ENCODE measurements at regions not wholly inside any gene's neighbourhood (a gene's known extent, or its start where the extent isn't known, plus 50 kb on each side); places are given as distances from the start of the nearest gene placed in this dataset.

DNA sequence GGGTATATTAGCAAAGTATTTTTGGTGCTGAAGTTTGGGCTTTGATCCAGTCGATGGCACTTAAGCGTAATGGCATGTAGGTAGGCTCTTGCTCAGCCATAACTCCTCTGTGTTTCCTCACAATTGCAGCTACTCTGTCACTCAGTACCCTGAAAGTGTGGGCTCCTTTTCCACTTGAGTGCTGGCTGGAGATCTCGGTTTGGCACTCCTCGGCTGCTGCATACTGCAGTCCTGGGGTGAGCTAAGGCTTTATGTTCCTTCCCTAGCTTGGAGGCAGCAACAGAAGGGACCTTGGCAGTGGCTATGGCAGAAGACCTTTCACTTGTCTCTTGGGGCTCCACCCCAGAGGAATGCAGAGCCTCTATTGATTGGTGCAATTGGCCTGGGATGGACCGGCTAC lies 106.7 kb upstream of the GRXCR1 start:
- CTCF ChIA-PET, result no interaction called here
- no peaks in the 10 kb centered on the region for H3K9me2 ChIP-seq (ENCODE audit: insufficient read depth)
- no peaks in the 10 kb centered on the region for H3K79me2 ChIP-seq (ENCODE audit: insufficient read depth, low read length)
- no peaks in the 10 kb centered on the region for H3K9me3 ChIP-seq (ENCODE audit: control insufficient read depth in 1 of 2, insufficient read depth in 1 of 2, low read depth in 1 of 2, low read length in 2 of 2)
- H3K4me3 ChIP-seq (replicated peaks in 1 of 2; ENCODE audit: low read depth in 1 of 2, low read length in 2 of 2), result no peak overlapping the region
- H3K4me2 ChIP-seq (ENCODE audit: low read length), result no peak overlapping the region
- no peaks in the 10 kb centered on the region for H3K36me3 ChIP-seq (ENCODE audit: control insufficient read depth in 1 of 2, insufficient read depth in 2 of 2, low read length in 2 of 2)
- RAD21 ChIA-PET (ENCODE audit: low non-redundant PET in 1 of 2, low total read pairs in 2 of 2, uncharacterized antibody in 2 of 2, unreplicated experiment in 2 of 2), result no interaction called here
- H4K20me1 ChIP-seq (ENCODE audit: insufficient read depth), result no peaks in the 10 kb centered on the region
- TF ChIP-seq YY1 (IDR thresholded peaks at IDR 0.05; ENCODE audit: extremely low read depth, insufficient replicate concordance, low read depth, low read length) (no peak), ZFX (IDR thresholded peaks at IDR 0.05) (no peak), SRF (IDR thresholded peaks at IDR 0.05; ENCODE audit: low read depth) (no peak), ATF3 (IDR thresholded peaks at IDR 0.05) (no peak), FOSL1 (IDR thresholded peaks at IDR 0.05; ENCODE audit: low read depth) (no peak), JUND (IDR thresholded peaks at IDR 0.05) (no peak), SP1 (IDR thresholded peaks at IDR 0.05; ENCODE audit: low read depth) (no peak), EZH2 (IDR thresholded peaks at IDR 0.05) (no peak), POLR2A (IDR thresholded peaks at IDR 0.05; ENCODE audit: borderline replicate concordance, extremely low read depth, insufficient read depth, insufficient read length) (no peak), ZNF274 (IDR thresholded peaks at IDR 0.05; ENCODE audit: low read depth, low read length) (no peak), REST (IDR thresholded peaks at IDR 0.05; ENCODE audit: low read depth) (no peak), ZBTB33 (IDR thresholded peaks at IDR 0.05; ENCODE audit: extremely low read depth, insufficient replicate concordance, low read length) (no peak), ELF1 (IDR thresholded peaks at IDR 0.05; ENCODE audit: borderline replicate concordance, low read depth) (no peak)
- H3K9ac ChIP-seq (ENCODE audit: low read length), result no peak overlapping the region
- POLR2A ChIA-PET, result no interaction called here
- no peak overlapping the region for H2AFZ ChIP-seq (ENCODE audit: low read depth, low read length, poor library complexity, severe bottlenecking)
- H3K27ac ChIP-seq (ENCODE audit: low read depth, low read length), result no peak overlapping the region
- H3K4me1 ChIP-seq (ENCODE audit: control insufficient read depth in 1 of 2, insufficient read depth in 2 of 2, low read length in 2 of 2), result no peaks in the 10 kb centered on the region
- no peak for ATAC-seq
- DNase-seq (ENCODE audit: low read depth, low spot score), result no peak
- no peaks in the 10 kb centered on the region for H3K27me3 ChIP-seq (ENCODE audit: insufficient read depth, low read length)
- intact Hi-C loops (cut with micrococcal nuclease), result no loop called here
- no TSS peak for BruUV-seq (replicated peaks)
